Neuronal stem cell (in vitro differentiated cells): ENCODE measurements at regions not wholly inside any gene's neighbourhood (a gene's known extent, or its start where the extent isn't known, plus 50 kb on each side); places are given as distances from the start of the nearest gene placed in this dataset.

Source experiments
- DNase-seq: peaks from one replicate; pipeline ENCODE4 v3.0.0-alpha.2; 2013; ENCODE audit warnings: low spot score
- H2AFZ ChIP-seq: one replicate; pipeline ENCODE4 v1.6.1; 2013; ENCODE audit warnings: mild to moderate bottlenecking, low read length, inconsistent platforms
- H2AK5ac ChIP-seq: 2 replicates; pipeline ENCODE4 v1.6.1; 2013; ENCODE audit warnings: low read depth, mild to moderate bottlenecking, inconsistent platforms, low read length, moderate library complexity, mixed read lengths
- H2BK120ac ChIP-seq: 2 replicates; pipeline ENCODE4 v1.6.1; 2013; ENCODE audit warnings: low read depth, mild to moderate bottlenecking, inconsistent platforms, low read length, moderate library complexity, mixed read lengths
- H2BK12ac ChIP-seq: one replicate; pipeline ENCODE4 v1.6.1; 2013; ENCODE audit warnings: low read length, inconsistent platforms
- H2BK15ac ChIP-seq: 2 replicates; pipeline ENCODE4 v1.6.1; 2013; ENCODE audit warnings: mild to moderate bottlenecking, low read length, inconsistent platforms, mixed read lengths
- H2BK5ac ChIP-seq: one replicate; pipeline ENCODE4 v1.6.1; 2013; ENCODE audit warnings: inconsistent platforms, mild to moderate bottlenecking, low read length, moderate library complexity
- H3K14ac ChIP-seq: one replicate; pipeline ENCODE4 v1.6.1; 2013; ENCODE audit warnings: low read length, inconsistent platforms
- H3K18ac ChIP-seq: 2 replicates; pipeline ENCODE4 v1.6.1; 2013; ENCODE audit warnings: low read length, inconsistent platforms
- H3K23ac ChIP-seq: 2 replicates; pipeline ENCODE4 v1.6.1; 2013; ENCODE audit warnings: low read depth, mild to moderate bottlenecking, mixed read lengths, low read length, inconsistent platforms; ENCODE audit not compliant: poor library complexity
- H3K27ac ChIP-seq: replicated peaks from 3 replicates; pipeline ENCODE4 v1.5.1; 2013; ENCODE audit warnings: low read length, inconsistent platforms
- H3K27me3 ChIP-seq, 3 experiments: 2 replicates each; pipeline ENCODE4 v1.6.1; 2013; ENCODE audit warnings: low read length in 3 of 3, mild to moderate bottlenecking in 2 of 3, inconsistent platforms in 1 of 3, low read depth in 1 of 3, mixed read lengths in 1 of 3, moderate library complexity in 1 of 3; ENCODE audit not compliant: control insufficient read depth in 3 of 3, insufficient read depth in 3 of 3
- H3K36me3 ChIP-seq, 2 donors: replicated peaks in 1 of 2; 2 replicates each; pipeline ENCODE4 v1.6.1; 2013; ENCODE audit warnings: low read length in 2 of 2; ENCODE audit not compliant: control insufficient read depth in 2 of 2, insufficient read depth in 2 of 2
- H3K4ac ChIP-seq: 2 replicates; pipeline ENCODE4 v1.6.1; 2013; ENCODE audit warnings: inconsistent platforms, mild to moderate bottlenecking, low read length, moderate library complexity
- H3K4me1 ChIP-seq, 2 donors: 1 replicate in 1 of 2; 2 replicates in 1 of 2; pipeline ENCODE4 v1.6.1; 2013; ENCODE audit warnings: low read length in 2 of 2, low read depth in 1 of 2; ENCODE audit not compliant: control insufficient read depth in 2 of 2, insufficient read depth in 1 of 2
- H3K4me2 ChIP-seq: one replicate; pipeline ENCODE4 v1.6.1; 2013; ENCODE audit warnings: mild to moderate bottlenecking, low read length, inconsistent platforms; ENCODE audit not compliant: insufficient read depth, poor library complexity, severe bottlenecking
- H3K4me3 ChIP-seq, 2 donors: 2 replicates each; pipeline ENCODE4 v1.5.1; 2013; ENCODE audit warnings: low read length in 2 of 2, mild to moderate bottlenecking in 2 of 2, inconsistent platforms in 1 of 2, moderate library complexity in 1 of 2
- H3K79me1 ChIP-seq: one replicate; pipeline ENCODE4 v1.6.1; 2013; ENCODE audit warnings: low read depth, mild to moderate bottlenecking, inconsistent platforms, low read length, moderate library complexity
- H3K9ac ChIP-seq: one replicate; pipeline ENCODE4 v1.6.1; 2013; ENCODE audit warnings: mild to moderate bottlenecking, low read depth, low read length, inconsistent platforms; ENCODE audit not compliant: poor library complexity
- H3K9me3 ChIP-seq, 2 donors: replicated peaks in 1 of 2; 2 replicates each; pipeline versions ENCODE3 to v1.6.1; 2013; ENCODE audit warnings: low read length in 2 of 2, mild to moderate bottlenecking in 2 of 2, inconsistent platforms in 1 of 2, low read depth in 1 of 2, mixed read lengths in 1 of 2, moderate library complexity in 1 of 2; ENCODE audit not compliant: control insufficient read depth in 2 of 2, insufficient read depth in 1 of 2
- H4K8ac ChIP-seq: one replicate; pipeline ENCODE4 v1.6.1; 2013; ENCODE audit warnings: low read depth, mild to moderate bottlenecking, inconsistent platforms, low read length, moderate library complexity
- H4K91ac ChIP-seq: one replicate; pipeline ENCODE4 v1.6.1; 2013; ENCODE audit warnings: low read length, low read depth, mild to moderate bottlenecking, inconsistent platforms; ENCODE audit not compliant: poor library complexity
- WGBS, 2 donors: extraction: QIAGEN DNeasy Blood & Tissue Kit; methylation state at CpG; one replicate each; pipeline ENCODE4 v1.1.7; 2013; ENCODE audit warnings: missing lambda C conversion rate in 2 of 2, mixed read lengths in 1 of 2; ENCODE audit not compliant: insufficient read length in 2 of 2, insufficient replicate concordance in 1 of 2; ENCODE audit errors: extremely low coverage in 2 of 2; 5-methylcytosine and 5-hydroxymethylcytosine counted together

DNA sequence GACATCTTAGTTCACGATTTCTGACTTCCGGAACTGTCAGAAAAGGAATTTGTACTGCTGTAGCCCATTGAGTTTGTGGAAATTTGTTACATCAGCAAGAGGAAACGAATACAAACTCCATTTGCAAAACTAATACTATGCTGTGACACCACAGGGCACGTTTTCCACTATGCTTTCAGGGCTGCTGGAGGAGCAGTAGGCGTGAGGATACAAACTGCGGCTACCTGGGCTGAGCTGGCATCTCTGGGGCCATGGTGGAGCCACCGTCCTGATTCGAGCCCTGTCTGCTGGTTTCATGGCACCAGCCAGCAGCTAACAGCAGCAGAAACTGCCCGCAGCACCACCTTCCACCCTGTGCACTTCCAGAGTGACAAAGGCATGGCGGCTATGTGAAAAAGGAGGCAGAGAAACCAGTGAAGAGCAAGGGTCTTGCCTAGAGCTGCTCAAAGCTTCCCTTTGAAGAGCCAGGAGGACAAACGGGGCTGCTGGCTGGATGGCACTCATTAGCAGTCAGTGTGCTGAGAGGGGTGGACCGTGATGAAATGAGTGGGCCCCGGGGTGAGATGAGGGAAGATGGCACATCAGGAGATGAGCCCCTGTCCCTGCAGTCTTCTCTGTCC lies 58.9 kb upstream of the STX16 start:
- Histone ChIP-seq H3K27me3 (peaks cover 0 to 59% (median 0%) of the 10 kb centered on the region in 3 experiments), H3K23ac (no peak overlapping the region), H2AFZ (no peak overlapping the region), H3K18ac (no peak overlapping the region), H4K8ac (no peak overlapping the region), H3K4me1 (peaks cover 3 to 6% of the 10 kb centered on the region in 2 donors), H2BK120ac (no peak overlapping the region), H3K9me3 (no peaks in the 10 kb centered on the region), H3K14ac (no peak overlapping the region), H3K4me2 (no peak overlapping the region), H3K9ac (no peak overlapping the region), H3K4ac (no peak overlapping the region), H2BK12ac (no peak overlapping the region), H2AK5ac (no peak overlapping the region), H2BK15ac (no peak overlapping the region), H3K27ac (no peak overlapping the region), H3K4me3 (no peak overlapping the region), H3K79me1 (no peaks in the 10 kb centered on the region), H3K36me3 (no peaks in the 10 kb centered on the region), H4K91ac (no peak overlapping the region), H2BK5ac (no peak overlapping the region)
- WGBS, 2 donors: no CpG with 5 or more reads among the region's 13 CpGs
- no peak for DNase-seq

- Histone ChIP-seq H3K36me3 (no peaks in the 10 kb centered on the region), H3K9ac (no peak overlapping the region), H2BK12ac (no peak overlapping the region), H3K4me1 (peaks cover 3 to 4% of the 10 kb centered on the region in 2 donors), H4K91ac (peak overlapping the region; percentile 58), H3K79me1 (no peaks in the 10 kb centered on the region), H3K4me2 (no peak overlapping the region), H3K23ac (no peak overlapping the region), H3K18ac (no peak overlapping the region), H3K27me3 (peaks cover 0 to 57% (median 0%) of the 10 kb centered on the region in 3 experiments), H2AK5ac (no peak overlapping the region), H4K8ac (no peak overlapping the region), H3K4ac (no peak overlapping the region), H2AFZ (no peak overlapping the region), H2BK15ac (no peak overlapping the region), H2BK5ac (no peak overlapping the region), H3K14ac (no peak overlapping the region), H3K9me3 (no peaks in the 10 kb centered on the region), H3K4me3 (no peak overlapping the region), H3K27ac (no peak overlapping the region), H2BK120ac (no peak overlapping the region)
- no peak for DNase-seq
- no CpG with 5 or more reads among the region's 12 CpGs for WGBS, 2 donors
Observed at GRCh38 chr20:58590679-58591473, 60.2 kb upstream of the STX16 start.

DNA sequence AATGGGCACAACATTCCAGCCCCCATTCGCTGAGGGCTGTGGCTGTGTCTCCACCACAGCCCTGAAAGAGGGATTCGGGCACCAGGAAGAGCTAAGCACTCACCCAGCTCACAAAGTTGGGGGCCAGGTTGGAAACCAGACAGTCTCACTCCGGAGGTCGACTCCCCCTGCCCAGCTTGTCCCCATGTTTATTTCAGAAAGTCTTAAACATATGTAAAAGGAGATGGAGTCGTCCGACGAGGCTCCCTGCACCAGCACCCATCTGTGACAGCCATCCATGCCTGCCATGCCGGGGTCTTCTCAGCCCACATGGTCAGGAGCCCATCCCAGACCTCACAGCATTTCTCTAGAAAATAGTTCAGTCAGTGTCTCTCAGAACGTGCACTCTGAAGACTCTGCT lies 63.6 kb upstream of the STX16 start:
- Histone ChIP-seq H2AK5ac (no peak overlapping the region), H2AFZ (no peak overlapping the region), H3K4me2 (no peak overlapping the region), H2BK120ac (no peak overlapping the region), H4K91ac (no peak overlapping the region), H3K4me3 (no peak overlapping the region), H3K36me3 (no peaks in the 10 kb centered on the region), H4K8ac (no peak overlapping the region), H3K9me3 (no peaks in the 10 kb centered on the region), H3K4ac (no peak overlapping the region), H3K27me3 (peaks cover 0 to 37% (median 0%) of the 10 kb centered on the region in 3 experiments), H2BK15ac (no peak overlapping the region), H3K14ac (no peak overlapping the region), H3K18ac (no peak overlapping the region), H3K23ac (no peak overlapping the region), H2BK12ac (no peak overlapping the region), H3K4me1 (no peaks in the 10 kb centered on the region), H3K27ac (no peak overlapping the region), H2BK5ac (no peak overlapping the region), H3K79me1 (no peaks in the 10 kb centered on the region), H3K9ac (no peak overlapping the region)
- WGBS, 2 donors: no CpG with 5 or more reads among the region's 9 CpGs
- DNase-seq: no peak

GRCh38 chr20:58586565-58587093 lies 64.5 kb upstream of the STX16 start:
- Histone ChIP-seq H3K18ac (peak overlapping the region; percentile 44), H3K27ac (no peak overlapping the region), H3K4ac (no peak overlapping the region), H3K36me3 (no peaks in the 10 kb centered on the region), H4K8ac (no peak overlapping the region), H4K91ac (no peak overlapping the region), H2BK15ac (no peak overlapping the region), H3K14ac (no peak overlapping the region), H3K4me1 (no peaks in the 10 kb centered on the region), H3K27me3 (peaks cover 0 to 28% (median 0%) of the 10 kb centered on the region in 3 experiments), H2AFZ (no peak overlapping the region), H3K23ac (no peak overlapping the region), H3K4me3 (no peak overlapping the region), H3K4me2 (no peak overlapping the region), H3K79me1 (no peaks in the 10 kb centered on the region), H2BK5ac (no peak overlapping the region), H3K9ac (no peak overlapping the region), H2AK5ac (peak overlapping the region; percentile 32), H3K9me3 (peaks cover 0 to 2% of the 10 kb centered on the region in 2 donors), H2BK120ac (no peak overlapping the region), H2BK12ac (no peak overlapping the region)
- WGBS, 2 donors: no CpG with 5 or more reads among the region's 6 CpGs
- no peak for DNase-seq
